SK-N-SH (cell line): ENCODE measurements at regions not wholly inside any gene's neighbourhood (a gene's known extent, or its start where the extent isn't known, plus 50 kb on each side); places are given as distances from the start of the nearest gene placed in this dataset.

Experiments
- CTCF ChIA-PET: fragments of 300-600, 350-600 bp; formaldehyde crosslinking; extraction: SDS; loops from one replicate; lab custom pipeline; 2021; lab: Yijun Ruan, JAX
- POLR2A ChIA-PET: fragments of 350-600 bp; sonication (Branson Sonifier 250); formaldehyde crosslinking; extraction: SDS; loops from one replicate; lab custom pipeline; 2020; ENCODE audit warnings: antibody characterized with exemption, inconsistent platforms; lab: Yijun Ruan, JAX
- DNase-seq: peaks from one replicate; pipeline ENCODE4 v3.0.0; 2012
- H2AFZ ChIP-seq: fragments of 200-600 bp; sonication (generic); 2 replicates; pipeline ENCODE4 v1.8.1; 2016; ENCODE audit warnings: antibody characterized with exemption, mild to moderate bottlenecking, low read depth
- H3F3A ChIP-seq: fragments of 200-600 bp; sonication (generic); replicated peaks from 2 replicates; pipeline ENCODE3; 2016; ENCODE audit warnings: antibody characterized with exemption, mild to moderate bottlenecking; ENCODE audit not compliant: insufficient read depth
- H3K27ac ChIP-seq, 2 experiments: fragments of 200-500 bp in 1 of 2; fragments of 200-600 bp in 1 of 2; sonication (Bioruptor generic) in 1 of 2; sonication (generic), shearing (Covaris generic) in 1 of 2; 2 replicates each; pipeline versions ENCODE4 v1.5.1 to v1.6.1; 2014 to 2016; ENCODE audit warnings: low read depth in 2 of 2, inconsistent platforms in 1 of 2, low read length in 1 of 2, mild to moderate bottlenecking in 1 of 2, mixed read lengths in 1 of 2
- H3K27me3 ChIP-seq: fragments of 200-600 bp; sonication (generic), shearing (Covaris generic); 2 replicates; pipeline ENCODE4 v1.6.1; 2016; ENCODE audit warnings: mixed run types; ENCODE audit not compliant: insufficient read depth
- H3K36me3 ChIP-seq, 2 experiments: fragments of 200-500 bp in 1 of 2; fragments of 200-600 bp in 1 of 2; sonication (Bioruptor generic) in 1 of 2; sonication (generic) in 1 of 2; replicated peaks in 1 of 2; 2 replicates each; pipeline versions ENCODE3 to v1.5.1; 2014 to 2016; ENCODE audit warnings: low read length in 1 of 2, mild to moderate bottlenecking in 1 of 2; ENCODE audit not compliant: insufficient read depth in 2 of 2, control insufficient read depth in 1 of 2
- H3K4me1 ChIP-seq, 2 experiments: fragments of 200-500 bp in 1 of 2; fragments of 200-600 bp in 1 of 2; sonication (Bioruptor generic) in 1 of 2; sonication (generic), shearing (Covaris generic) in 1 of 2; 2 replicates each; pipeline versions ENCODE4 v1.5.1 to v1.6.1; 2014 to 2016; ENCODE audit warnings: low read depth in 1 of 2, low read length in 1 of 2, mixed run types in 1 of 2; ENCODE audit not compliant: insufficient read depth in 2 of 2, control insufficient read depth in 1 of 2
- H3K4me2 ChIP-seq: fragments of 200-600 bp; sonication (generic), shearing (Covaris generic); 2 replicates; pipeline ENCODE4 v1.6.1; 2017; ENCODE audit warnings: mixed run types
- H3K4me3 ChIP-seq, 2 experiments: fragments of 200-500 bp in 1 of 2; fragments of 200-600 bp in 1 of 2; sonication (Bioruptor generic) in 1 of 2; sonication (generic), shearing (Covaris generic) in 1 of 2; 2 replicates each; pipeline versions ENCODE4 v1.5.1 to v1.8.1; 2014 to 2016; ENCODE audit warnings: low read depth in 2 of 2, inconsistent platforms in 1 of 2, low read length in 1 of 2, mild to moderate bottlenecking in 1 of 2, mixed read lengths in 1 of 2, moderate library complexity in 1 of 2
- H3K79me2 ChIP-seq: fragments of 200-600 bp; sonication (generic); 2 replicates; pipeline ENCODE4 v1.8.1; 2017; ENCODE audit warnings: mild to moderate bottlenecking; ENCODE audit not compliant: insufficient read depth
- H3K9ac ChIP-seq: fragments of 200-600 bp; sonication (generic); 2 replicates; pipeline ENCODE4 v1.6.1; 2017; ENCODE audit warnings: mixed run types
- H3K9me2 ChIP-seq: fragments of 200-600 bp; sonication (generic); 2 replicates; pipeline ENCODE4 v1.6.1; 2017; ENCODE audit warnings: mixed run types
- H3K9me3 ChIP-seq: fragments of 200-600 bp; sonication (generic); 2 replicates; pipeline ENCODE4 v1.6.1; 2017; ENCODE audit warnings: mixed run types, mild to moderate bottlenecking, moderate library complexity
- H4K20me1 ChIP-seq: fragments of 200-600 bp; sonication (generic); 2 replicates; pipeline ENCODE4 v1.6.1; 2017; ENCODE audit warnings: mild to moderate bottlenecking, mixed run types; ENCODE audit not compliant: insufficient read depth
- ELF1 ChIP-seq: IDR thresholded peaks from 2 replicates; pipeline ENCODE4 v1.4.0; 2012
- EP300 ChIP-seq, 2 experiments: IDR thresholded peaks; 2 replicates each; pipeline versions ENCODE4 v1.4.0 to v1.6.1; 2012; ENCODE audit warnings: borderline replicate concordance in 1 of 2, low read depth in 1 of 2, low read length in 1 of 2
- FOSL2 ChIP-seq: IDR thresholded peaks from 2 replicates; pipeline ENCODE4 v1.4.0; 2012; ENCODE audit warnings: low read depth, mild to moderate bottlenecking, moderate library complexity, borderline replicate concordance
- FOXJ3 ChIP-seq: sonication (generic); formaldehyde crosslinking; IDR thresholded peaks from 2 replicates; pipeline ENCODE4 v1.5.1; 2020; ENCODE audit warnings: mild to moderate bottlenecking, missing genetic modification reagents
- FOXM1 ChIP-seq: IDR thresholded peaks from 2 replicates; pipeline ENCODE4 v1.4.0; 2012; ENCODE audit warnings: low read depth, mild to moderate bottlenecking
- GATA2 ChIP-seq: sonication (generic); formaldehyde crosslinking; IDR thresholded peaks from 2 replicates; pipeline ENCODE4 v1.5.0; 2020; ENCODE audit warnings: mild to moderate bottlenecking, missing genetic modification reagents
- JUND ChIP-seq: IDR thresholded peaks from 2 replicates; pipeline ENCODE4 v1.4.0; 2012
- MEF2A ChIP-seq: IDR thresholded peaks from 2 replicates; pipeline ENCODE4 v1.4.0; 2012; ENCODE audit warnings: low read depth, borderline replicate concordance
- NFIC ChIP-seq: IDR thresholded peaks from 2 replicates; pipeline ENCODE4 v1.4.0; 2012; ENCODE audit warnings: borderline replicate concordance
- POLR2AphosphoS5 ChIP-seq: IDR thresholded peaks from 2 replicates; pipeline ENCODE4 v1.6.1; 2012; ENCODE audit warnings: low read depth, low read length
- RAD21 ChIP-seq: IDR thresholded peaks from 2 replicates; pipeline ENCODE4 v1.6.1; 2012; ENCODE audit warnings: mild to moderate bottlenecking, low read length
- RXRA ChIP-seq: IDR thresholded peaks from 2 replicates; pipeline ENCODE4 v1.4.0; 2012; ENCODE audit warnings: low read depth, mild to moderate bottlenecking, borderline replicate concordance
- SIN3A ChIP-seq: IDR thresholded peaks from 2 replicates; pipeline ENCODE4 v1.6.1; 2012; ENCODE audit warnings: low read depth, mild to moderate bottlenecking, low read length, moderate library complexity, borderline replicate concordance
- SMC3 ChIP-seq: IDR thresholded peaks from 2 replicates; pipeline ENCODE4 v1.6.1; 2012; ENCODE audit warnings: low read depth, low read length, improper control_type of control experiment
- TCF12 ChIP-seq: IDR thresholded peaks from 2 replicates; pipeline ENCODE4 v1.4.0; 2012
- WGBS: methylation state at CpG from one replicate; pipeline ENCODE4 v1.1.6; 2017; ENCODE audit warnings: low lambda C conversion rate; 5-methylcytosine and 5-hydroxymethylcytosine counted together
- TF ChIP-seq, protein P1 (sequence below): fragments of 200-600 bp; sonication (generic); IDR thresholded peaks from 2 replicates; pipeline ENCODE4 v1.6.1; 2017; ENCODE audit warnings: antibody characterized with exemption, mild to moderate bottlenecking, moderate library complexity
- TF ChIP-seq, protein P2 (sequence below): IDR thresholded peaks from 2 replicates; pipeline ENCODE4 v1.4.0; 2012; ENCODE audit warnings: low read depth, borderline replicate concordance
- TF ChIP-seq, protein P3 (sequence below): IDR thresholded peaks from 2 replicates; pipeline ENCODE4; 2012
- TF ChIP-seq, protein P4 (sequence below): IDR thresholded peaks from 2 replicates; pipeline ENCODE4 v1.4.0; 2012; ENCODE audit warnings: low read depth, borderline replicate concordance
- TF ChIP-seq, protein P5 (sequence below): IDR thresholded peaks from 2 replicates; pipeline ENCODE4 v1.4.0; 2012; ENCODE audit warnings: low read depth

DNA sequence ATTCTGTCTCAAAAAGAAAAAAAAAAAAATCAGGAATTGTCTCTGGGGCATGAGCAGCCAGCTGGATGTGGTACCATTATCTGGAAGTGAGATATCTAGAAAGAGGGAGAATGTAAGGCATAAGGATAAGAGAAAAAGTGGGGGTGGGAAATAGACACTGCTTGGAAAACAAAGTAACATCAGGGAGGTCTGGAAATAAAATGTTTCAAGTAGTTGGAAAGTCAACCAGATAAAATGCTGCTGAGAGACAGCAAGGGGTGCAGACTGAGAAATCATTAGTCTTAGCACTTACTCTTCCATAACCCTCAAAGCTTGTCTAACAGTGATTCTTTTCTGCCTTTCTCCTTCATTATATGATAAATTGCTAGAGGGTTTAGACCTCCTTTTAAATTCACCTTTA is 159.7 kb upstream of the TBL1XR1 start (continued):
- TF ChIP-seq SIN3A (no peak), GATA2 (CRISPR knock-in tag) (no peak), FOXM1 (no peak)
- TF ChIP-seq, protein P1, sequence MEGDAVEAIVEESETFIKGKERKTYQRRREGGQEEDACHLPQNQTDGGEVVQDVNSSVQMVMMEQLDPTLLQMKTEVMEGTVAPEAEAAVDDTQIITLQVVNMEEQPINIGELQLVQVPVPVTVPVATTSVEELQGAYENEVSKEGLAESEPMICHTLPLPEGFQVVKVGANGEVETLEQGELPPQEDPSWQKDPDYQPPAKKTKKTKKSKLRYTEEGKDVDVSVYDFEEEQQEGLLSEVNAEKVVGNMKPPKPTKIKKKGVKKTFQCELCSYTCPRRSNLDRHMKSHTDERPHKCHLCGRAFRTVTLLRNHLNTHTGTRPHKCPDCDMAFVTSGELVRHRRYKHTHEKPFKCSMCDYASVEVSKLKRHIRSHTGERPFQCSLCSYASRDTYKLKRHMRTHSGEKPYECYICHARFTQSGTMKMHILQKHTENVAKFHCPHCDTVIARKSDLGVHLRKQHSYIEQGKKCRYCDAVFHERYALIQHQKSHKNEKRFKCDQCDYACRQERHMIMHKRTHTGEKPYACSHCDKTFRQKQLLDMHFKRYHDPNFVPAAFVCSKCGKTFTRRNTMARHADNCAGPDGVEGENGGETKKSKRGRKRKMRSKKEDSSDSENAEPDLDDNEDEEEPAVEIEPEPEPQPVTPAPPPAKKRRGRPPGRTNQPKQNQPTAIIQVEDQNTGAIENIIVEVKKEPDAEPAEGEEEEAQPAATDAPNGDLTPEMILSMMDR = no peak
- TF ChIP-seq, protein P2, sequence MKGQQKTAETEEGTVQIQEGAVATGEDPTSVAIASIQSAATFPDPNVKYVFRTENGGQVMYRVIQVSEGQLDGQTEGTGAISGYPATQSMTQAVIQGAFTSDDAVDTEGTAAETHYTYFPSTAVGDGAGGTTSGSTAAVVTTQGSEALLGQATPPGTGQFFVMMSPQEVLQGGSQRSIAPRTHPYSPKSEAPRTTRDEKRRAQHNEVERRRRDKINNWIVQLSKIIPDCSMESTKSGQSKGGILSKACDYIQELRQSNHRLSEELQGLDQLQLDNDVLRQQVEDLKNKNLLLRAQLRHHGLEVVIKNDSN = no peak

DNA sequence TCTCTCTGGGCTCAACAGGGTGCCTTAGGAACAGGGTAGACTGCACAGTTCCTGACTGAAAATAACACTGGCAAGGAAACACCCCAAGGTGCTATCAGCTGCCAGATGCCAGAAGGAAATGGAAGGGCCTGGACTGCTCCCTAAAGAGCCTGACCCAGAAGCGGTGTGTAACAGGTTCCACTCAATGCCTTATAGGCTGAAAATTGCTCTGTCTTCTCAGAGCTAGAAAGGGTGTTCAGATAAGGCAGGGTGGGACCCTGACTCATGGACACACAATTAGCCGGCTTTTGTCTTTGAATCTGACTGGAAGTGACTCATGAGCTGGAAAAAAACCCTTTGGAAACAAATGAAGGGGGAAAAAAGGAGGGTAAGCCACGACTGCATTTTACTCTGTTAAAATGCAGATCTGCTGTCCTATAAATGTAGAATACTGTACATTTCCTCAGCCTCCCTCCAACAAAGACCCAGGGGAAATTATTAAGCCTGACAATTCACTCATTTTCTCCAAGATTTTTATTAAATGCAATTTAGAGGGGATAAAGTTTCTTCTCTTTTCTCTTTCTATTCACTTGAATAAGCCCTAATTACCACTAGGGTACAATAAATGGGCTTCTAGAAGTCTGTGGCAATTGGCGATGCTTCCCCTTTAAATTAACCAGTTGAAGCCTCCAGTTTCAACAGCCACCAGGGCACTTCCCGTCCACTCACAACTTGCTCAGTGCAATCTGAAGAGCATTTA is 160.2 kb upstream of the TBL1XR1 start:
- Histone ChIP-seq H2AFZ (peak overlapping the region; percentile 74), H4K20me1 (no peaks in the 10 kb centered on the region), H3K27me3 (no peaks in the 10 kb centered on the region), H3K79me2 (no peaks in the 10 kb centered on the region), H3F3A (peaks cover 25% of the 10 kb centered on the region), H3K27ac (peak overlapping the region; percentile 85 to 97), H3K9me3 (no peaks in the 10 kb centered on the region; the same call in 1 of the 2 replicates), H3K4me1 (peaks cover 36 to 40% of the 10 kb centered on the region in 2 experiments), H3K9ac (peak overlapping the region; percentile 67), H3K4me2 (peak overlapping the region; percentile 63), H3K36me3 (no peaks in the 10 kb centered on the region), H3K4me3 (peak overlapping the region in 1 of 2 experiments; percentile 45; a peak in 1 of 4 replicates), H3K9me2 (no peaks in the 10 kb centered on the region)
- 10% methylated on average over 5 of the region's 5 CpGs for WGBS
- CTCF ChIA-PET = interaction anchor here (0.7 to 1.9 kb wide), 4 partner anchors 159 to 727 kb away, joined by 3 to 8 read pairs (median 3); no protein-coding TSS in a partner anchor
- DNase-seq = peak; percentile 38
- POLR2A ChIA-PET = interaction anchor here (2.2 kb wide), 1 partner anchor 159 kb away, joined by 21 read pairs; the partner anchor contains the start of gene TBL1XR1
- peak; percentile 71 for TF ChIP-seq MEF2A
- peak; percentile 32; the same call in 1 of the 2 replicates for TF ChIP-seq NFIC
- peak in 1 of 2 experiments; percentile 67; a peak in 2 of 4 replicates for TF ChIP-seq EP300 (IDR thresholded peaks at IDR 0.05; ENCODE audit: borderline replicate concordance in 1 of 2, low read depth in 1 of 2, low read length in 1 of 2)
- no peak for TF ChIP-seq FOXJ3 (CRISPR knock-in tag)
- TF ChIP-seq FOXM1 = no peak
- TF ChIP-seq RXRA = peak; percentile 45; the same call in 1 of the 2 replicates
- TF ChIP-seq, protein P3, sequence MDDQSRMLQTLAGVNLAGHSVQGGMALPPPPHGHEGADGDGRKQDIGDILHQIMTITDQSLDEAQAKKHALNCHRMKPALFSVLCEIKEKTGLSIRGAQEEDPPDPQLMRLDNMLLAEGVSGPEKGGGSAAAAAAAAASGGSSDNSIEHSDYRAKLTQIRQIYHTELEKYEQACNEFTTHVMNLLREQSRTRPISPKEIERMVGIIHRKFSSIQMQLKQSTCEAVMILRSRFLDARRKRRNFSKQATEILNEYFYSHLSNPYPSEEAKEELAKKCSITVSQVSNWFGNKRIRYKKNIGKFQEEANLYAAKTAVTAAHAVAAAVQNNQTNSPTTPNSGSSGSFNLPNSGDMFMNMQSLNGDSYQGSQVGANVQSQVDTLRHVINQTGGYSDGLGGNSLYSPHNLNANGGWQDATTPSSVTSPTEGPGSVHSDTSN = peak; percentile 55
- TF ChIP-seq, protein P1 = peak; percentile 18; the same call in 1 of the 2 replicates
- TF ChIP-seq TCF12 = peak; percentile 61
- TF ChIP-seq, protein P4, sequence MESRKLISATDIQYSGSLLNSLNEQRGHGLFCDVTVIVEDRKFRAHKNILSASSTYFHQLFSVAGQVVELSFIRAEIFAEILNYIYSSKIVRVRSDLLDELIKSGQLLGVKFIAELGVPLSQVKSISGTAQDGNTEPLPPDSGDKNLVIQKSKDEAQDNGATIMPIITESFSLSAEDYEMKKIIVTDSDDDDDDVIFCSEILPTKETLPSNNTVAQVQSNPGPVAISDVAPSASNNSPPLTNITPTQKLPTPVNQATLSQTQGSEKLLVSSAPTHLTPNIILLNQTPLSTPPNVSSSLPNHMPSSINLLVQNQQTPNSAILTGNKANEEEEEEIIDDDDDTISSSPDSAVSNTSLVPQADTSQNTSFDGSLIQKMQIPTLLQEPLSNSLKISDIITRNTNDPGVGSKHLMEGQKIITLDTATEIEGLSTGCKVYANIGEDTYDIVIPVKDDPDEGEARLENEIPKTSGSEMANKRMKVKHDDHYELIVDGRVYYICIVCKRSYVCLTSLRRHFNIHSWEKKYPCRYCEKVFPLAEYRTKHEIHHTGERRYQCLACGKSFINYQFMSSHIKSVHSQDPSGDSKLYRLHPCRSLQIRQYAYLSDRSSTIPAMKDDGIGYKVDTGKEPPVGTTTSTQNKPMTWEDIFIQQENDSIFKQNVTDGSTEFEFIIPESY = no peak; the same call in 1 of the 2 replicates
- no peak for TF ChIP-seq ELF1
- 0 out of 2 replicates have a peak, but pooled peaks have one; percentile 2 for TF ChIP-seq RAD21
- peak; percentile 45; the same call in 1 of the 2 replicates for TF ChIP-seq POLR2AphosphoS5
- TF ChIP-seq, protein P2 = 0 out of 2 replicates have a peak, but pooled peaks have one; percentile 13
- peak; percentile 91 for TF ChIP-seq FOSL2
- TF ChIP-seq JUND = peak; percentile 88
- TF ChIP-seq, protein P5, sequence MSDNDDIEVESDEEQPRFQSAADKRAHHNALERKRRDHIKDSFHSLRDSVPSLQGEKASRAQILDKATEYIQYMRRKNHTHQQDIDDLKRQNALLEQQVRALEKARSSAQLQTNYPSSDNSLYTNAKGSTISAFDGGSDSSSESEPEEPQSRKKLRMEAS = peak; percentile 38; the same call in 1 of the 2 replicates
- no peak for TF ChIP-seq SMC3
